Prostate gland (tissue), 2 donors: ENCODE measurements at regions not wholly inside any gene's neighbourhood (a gene's known extent, or its start where the extent isn't known, plus 50 kb on each side); places are given as distances from the start of the nearest gene placed in this dataset.

Experiments used
- DNase-seq: peaks from one replicate; pipeline ENCODE4 v3.0.0-alpha.2; 2019; ENCODE audit warnings: low spot score
- H3K27ac ChIP-seq, 2 donors: fragments of 200-600 bp; sonication (generic); 2 replicates each; pipeline ENCODE4 v1.5.1; 2017 to 2019
- H3K27me3 ChIP-seq: fragments of 200-600 bp; sonication (generic); replicated peaks from 2 replicates; pipeline ENCODE4 v1.5.1; 2019; ENCODE audit not compliant: insufficient read depth
- H3K36me3 ChIP-seq, 2 donors: fragments of 200-600 bp; sonication (generic); 1 replicate in 1 of 2; 2 replicates in 1 of 2; pipeline versions ENCODE4 v1.5.1 to v1.8.1; 2017 to 2019
- H3K4me1 ChIP-seq: fragments of 200-600 bp; sonication (generic); replicated peaks from 2 replicates; pipeline ENCODE4 v1.5.1; 2019
- H3K4me3 ChIP-seq, 2 donors: fragments of 200-600 bp; sonication (generic); 2 replicates each; pipeline ENCODE4 v1.5.1; 2017 to 2019
- H3K9me3 ChIP-seq: fragments of 200-600 bp; sonication (generic); 2 replicates; pipeline ENCODE4 v1.5.1; 2017
- POLR2A ChIP-seq: fragments of 450-650 bp; IDR thresholded peaks from one replicate; pipeline ENCODE4 v1.6.1; 2016; ENCODE audit warnings: antibody characterized with exemption, mild to moderate bottlenecking
- POLR2AphosphoS5 ChIP-seq: sonication (generic); formaldehyde crosslinking; IDR thresholded peaks from one replicate; pipeline ENCODE4 v1.6.1; 2017; ENCODE audit warnings: antibody characterized with exemption
- WGBS: methylation state at CpG from one replicate; pipeline ENCODE4 v1.1.5; 2018; 5-methylcytosine and 5-hydroxymethylcytosine counted together
- intact Hi-C: fragments of 100-400 bp; cut with DNase I; formaldehyde crosslinking; loops from one replicate; pipeline ENCODE4 v1.14.2; 2022
- TF ChIP-seq, protein P1 (sequence below), 4 experiments: fragments of 200-600 bp in 2 of 4; fragments of 450-650 bp in 2 of 4; sonication (generic) in 2 of 4; IDR thresholded peaks; 1 replicate in 3 of 4; 2 replicates in 1 of 4; pipeline ENCODE4 v1.5.1; 2016 to 2019; ENCODE audit warnings: antibody characterized with exemption in 4 of 4, mild to moderate bottlenecking in 2 of 4, moderate library complexity in 2 of 4

- 61% methylated on average over 4 of the region's 4 CpGs for WGBS
- Histone ChIP-seq H3K27ac (no peak overlapping the region), H3K4me3 (no peak overlapping the region), H3K36me3 (no peaks in the 10 kb centered on the region), H3K4me1 (no peaks in the 10 kb centered on the region), H3K27me3 (no peaks in the 10 kb centered on the region), H3K9me3 (no peaks in the 10 kb centered on the region)
- DNase-seq: no peak
- no peak for TF ChIP-seq POLR2AphosphoS5
- TF ChIP-seq, protein P1, sequence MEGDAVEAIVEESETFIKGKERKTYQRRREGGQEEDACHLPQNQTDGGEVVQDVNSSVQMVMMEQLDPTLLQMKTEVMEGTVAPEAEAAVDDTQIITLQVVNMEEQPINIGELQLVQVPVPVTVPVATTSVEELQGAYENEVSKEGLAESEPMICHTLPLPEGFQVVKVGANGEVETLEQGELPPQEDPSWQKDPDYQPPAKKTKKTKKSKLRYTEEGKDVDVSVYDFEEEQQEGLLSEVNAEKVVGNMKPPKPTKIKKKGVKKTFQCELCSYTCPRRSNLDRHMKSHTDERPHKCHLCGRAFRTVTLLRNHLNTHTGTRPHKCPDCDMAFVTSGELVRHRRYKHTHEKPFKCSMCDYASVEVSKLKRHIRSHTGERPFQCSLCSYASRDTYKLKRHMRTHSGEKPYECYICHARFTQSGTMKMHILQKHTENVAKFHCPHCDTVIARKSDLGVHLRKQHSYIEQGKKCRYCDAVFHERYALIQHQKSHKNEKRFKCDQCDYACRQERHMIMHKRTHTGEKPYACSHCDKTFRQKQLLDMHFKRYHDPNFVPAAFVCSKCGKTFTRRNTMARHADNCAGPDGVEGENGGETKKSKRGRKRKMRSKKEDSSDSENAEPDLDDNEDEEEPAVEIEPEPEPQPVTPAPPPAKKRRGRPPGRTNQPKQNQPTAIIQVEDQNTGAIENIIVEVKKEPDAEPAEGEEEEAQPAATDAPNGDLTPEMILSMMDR (IDR thresholded peaks at IDR 0.05): no peak
- TF ChIP-seq POLR2A: no peak
- intact Hi-C loops: no loop called here
These were observed 74.9 kb downstream of the ALG10 start for GRCh38 chr12:34097213-34097612.

- no peaks in the 10 kb centered on the region for H3K27me3 ChIP-seq
- H3K9me3 ChIP-seq: no peaks in the 10 kb centered on the region
- WGBS: 86% methylated on average over 7 of the region's 7 CpGs
- TF ChIP-seq POLR2A: no peak
- TF ChIP-seq, protein P1 (IDR thresholded peaks at IDR 0.05): no peak
- no peak for TF ChIP-seq POLR2AphosphoS5
- no peak overlapping the region for H3K4me3 ChIP-seq
- H3K27ac ChIP-seq: no peak overlapping the region
- H3K4me1 ChIP-seq: no peaks in the 10 kb centered on the region
- no peaks in the 10 kb centered on the region for H3K36me3 ChIP-seq
- DNase-seq: no peak
- intact Hi-C loops: no loop called here
These were observed 83.2 kb downstream of the ALG10 start for GRCh38 chr12:34105392-34105933.

- DNase-seq: no peak
- no peak for TF ChIP-seq POLR2A
- TF ChIP-seq POLR2AphosphoS5: no peak
- TF ChIP-seq, protein P1 (IDR thresholded peaks at IDR 0.05): no peak
- 71% methylated on average over 2 of the region's 2 CpGs for WGBS
These were observed 83.9 kb downstream of the ALG10 start for GRCh38 chr12:34106172-34106571.

DNA sequence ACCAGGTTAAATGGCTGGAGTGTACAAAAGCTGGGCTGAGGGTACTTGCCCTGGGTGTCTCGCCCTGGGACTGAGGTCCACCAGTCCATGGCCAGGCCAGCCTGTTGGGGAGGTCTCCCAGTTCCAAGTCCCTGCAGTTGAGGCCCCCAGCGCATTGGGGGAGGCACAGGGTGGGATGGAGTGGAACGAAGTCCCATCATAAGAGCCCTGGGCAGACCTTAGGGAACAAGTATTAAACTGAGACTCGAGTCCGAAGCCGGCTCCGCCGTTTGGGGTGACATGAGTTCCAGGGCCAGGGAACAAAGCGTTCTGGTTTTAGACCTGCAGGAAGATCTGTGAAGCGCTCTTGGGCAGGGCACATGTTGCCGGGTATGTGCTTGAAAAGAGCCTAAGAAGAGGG, 84.7 kb downstream of the ALG10 start:
- H3K4me1 ChIP-seq: no peaks in the 10 kb centered on the region
- intact Hi-C loops: no loop called here
- H3K4me3 ChIP-seq: no peak overlapping the region
- no peaks in the 10 kb centered on the region for H3K36me3 ChIP-seq
- H3K27ac ChIP-seq: no peak overlapping the region
- DNase-seq: no peak
- TF ChIP-seq POLR2AphosphoS5 (no peak), POLR2A (no peak)
- TF ChIP-seq, protein P1 (IDR thresholded peaks at IDR 0.05): no peak
- 92% methylated on average over 11 of the region's 11 CpGs for whole genome bisulfite sequencing
- no peaks in the 10 kb centered on the region for H3K27me3 ChIP-seq
- no peaks in the 10 kb centered on the region for H3K9me3 ChIP-seq

More at GRCh38 chr12:34106172-34106571, 83.9 kb downstream of the ALG10 start:
- H3K27ac ChIP-seq: no peak overlapping the region
- H3K9me3 ChIP-seq: no peaks in the 10 kb centered on the region
- H3K4me3 ChIP-seq: no peak overlapping the region
- no peaks in the 10 kb centered on the region for H3K27me3 ChIP-seq
- no peaks in the 10 kb centered on the region for H3K36me3 ChIP-seq
- intact Hi-C loops: no loop called here
- no peaks in the 10 kb centered on the region for H3K4me1 ChIP-seq

DNA sequence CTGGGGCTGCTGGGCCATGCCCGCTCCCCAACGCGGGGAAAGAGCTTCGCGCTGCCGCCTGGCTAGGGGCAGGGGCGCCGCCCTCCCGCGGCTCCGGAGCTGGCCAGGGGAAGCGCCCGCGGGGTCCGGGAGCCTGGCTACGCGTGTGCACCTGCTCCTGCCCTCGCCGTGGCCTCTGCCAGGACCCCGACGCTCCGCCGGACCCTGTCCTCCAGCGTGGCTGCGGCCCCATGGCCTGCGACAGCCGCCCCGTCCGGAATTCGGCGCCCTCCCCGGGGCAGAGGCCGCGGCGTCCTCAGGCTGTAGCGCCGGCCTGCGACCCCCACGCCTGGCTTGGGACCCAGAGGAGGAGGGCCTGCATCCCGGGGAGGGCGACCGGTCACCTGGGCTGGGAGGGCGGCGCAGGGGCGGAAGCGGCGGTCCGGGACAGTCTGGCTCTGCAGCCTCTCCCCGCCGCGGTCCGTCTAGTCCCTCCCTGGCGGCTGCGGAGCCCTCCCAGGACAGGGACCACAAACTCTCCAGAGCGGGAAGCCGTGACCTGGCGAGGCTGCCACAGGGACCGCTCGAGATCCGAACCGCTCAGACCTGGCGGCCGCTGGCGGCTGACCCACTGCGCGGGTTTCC, 85.6 kb downstream of the ALG10 start:
- intact Hi-C loops: no loop called here
- H3K27ac ChIP-seq: no peak overlapping the region
- no peak for DNase-seq
- no peaks in the 10 kb centered on the region for H3K27me3 ChIP-seq
- no peaks in the 10 kb centered on the region for H3K9me3 ChIP-seq
- H3K36me3 ChIP-seq: no peaks in the 10 kb centered on the region
- H3K4me3 ChIP-seq: peak overlapping the region in 1 of 2 donors; percentile 14
- H3K4me1 ChIP-seq: no peaks in the 10 kb centered on the region
- WGBS: 12% methylated on average over 51 of the region's 66 CpGs
- TF ChIP-seq, protein P1 (IDR thresholded peaks at IDR 0.05): no peak
- TF ChIP-seq POLR2AphosphoS5 (no peak), POLR2A (no peak)
